DOHH2 (cell line): ENCODE measurements at regions not wholly inside any gene's neighbourhood (a gene's known extent, or its start where the extent isn't known, plus 50 kb on each side); places are given as distances from the start of the nearest gene placed in this dataset.
"Not testable (repeated sequence)": the region's sequence is repeated elsewhere in the genome, so short reads cannot be mapped to it uniquely, and the experiment has no call there.

Source experiments
- CTCF ChIP-seq: fragments of 200-600 bp; sonication (generic); IDR thresholded peaks from one replicate; pipeline ENCODE4 v1.5.1; 2014; ENCODE audit warnings: antibody characterized with exemption, mild to moderate bottlenecking, low read depth, low read length; ENCODE audit not compliant: poor library complexity, severe bottlenecking
- EZH2phosphoT487 ChIP-seq: fragments of 200-600 bp; sonication (generic); IDR thresholded peaks from 2 replicates; pipeline ENCODE4 v1.6.1; 2017; ENCODE audit warnings: borderline replicate concordance, mild to moderate bottlenecking, antibody characterized with exemption, low read length, moderate library complexity, mixed read lengths

- TF ChIP-seq CTCF, EZH2phosphoT487: not testable (repeated sequence)
These were observed 1235.5 kb downstream of the RPIA start for GRCh38 chr2:89927018-89927417.
